GM12874 (cell line): ENCODE measurements at regions not wholly inside any gene's neighbourhood (a gene's known extent, or its start where the extent isn't known, plus 50 kb on each side); places are given as distances from the start of the nearest gene placed in this dataset.

Experiments
- TF ChIP-seq, protein P1 (sequence below): IDR thresholded peaks from 2 replicates; pipeline ENCODE4 v1.5.1; 2011; ENCODE audit warnings: low read depth, mild to moderate bottlenecking, control low read depth, low read length, moderate library complexity; ENCODE audit not compliant: insufficient read depth

- TF ChIP-seq, protein P1, sequence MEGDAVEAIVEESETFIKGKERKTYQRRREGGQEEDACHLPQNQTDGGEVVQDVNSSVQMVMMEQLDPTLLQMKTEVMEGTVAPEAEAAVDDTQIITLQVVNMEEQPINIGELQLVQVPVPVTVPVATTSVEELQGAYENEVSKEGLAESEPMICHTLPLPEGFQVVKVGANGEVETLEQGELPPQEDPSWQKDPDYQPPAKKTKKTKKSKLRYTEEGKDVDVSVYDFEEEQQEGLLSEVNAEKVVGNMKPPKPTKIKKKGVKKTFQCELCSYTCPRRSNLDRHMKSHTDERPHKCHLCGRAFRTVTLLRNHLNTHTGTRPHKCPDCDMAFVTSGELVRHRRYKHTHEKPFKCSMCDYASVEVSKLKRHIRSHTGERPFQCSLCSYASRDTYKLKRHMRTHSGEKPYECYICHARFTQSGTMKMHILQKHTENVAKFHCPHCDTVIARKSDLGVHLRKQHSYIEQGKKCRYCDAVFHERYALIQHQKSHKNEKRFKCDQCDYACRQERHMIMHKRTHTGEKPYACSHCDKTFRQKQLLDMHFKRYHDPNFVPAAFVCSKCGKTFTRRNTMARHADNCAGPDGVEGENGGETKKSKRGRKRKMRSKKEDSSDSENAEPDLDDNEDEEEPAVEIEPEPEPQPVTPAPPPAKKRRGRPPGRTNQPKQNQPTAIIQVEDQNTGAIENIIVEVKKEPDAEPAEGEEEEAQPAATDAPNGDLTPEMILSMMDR, result no peak
Observed at GRCh38 chr1:244280201-244280600, 171.5 kb downstream of the ADSS2 start.

GRCh38 chr1:244280859-244281258 lies 170.8 kb downstream of the ADSS2 start:
- TF ChIP-seq, protein P1, result no peak

DNA sequence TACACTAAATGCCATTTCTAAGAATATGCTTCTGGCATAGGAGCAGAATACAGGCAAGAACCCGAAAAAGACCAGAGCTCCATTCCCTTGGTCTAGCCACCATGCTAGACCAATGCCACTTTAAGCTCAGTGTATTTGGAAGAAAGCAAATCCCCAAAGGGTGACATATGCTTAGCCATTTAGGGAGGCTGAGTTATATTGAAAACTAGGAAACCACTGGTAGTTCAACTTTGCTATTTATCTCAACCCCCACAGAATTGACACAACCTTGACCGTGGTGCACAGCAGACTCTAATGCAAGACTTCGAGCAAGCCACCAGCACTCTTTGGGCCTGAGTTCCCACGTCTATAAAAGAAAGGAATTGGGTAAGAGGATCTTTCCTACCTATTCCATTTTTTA lies 167.9 kb downstream of the ADSS2 start:
- TF ChIP-seq, protein P1, result no peak

- TF ChIP-seq, protein P1, result no peak
Observed at GRCh38 chr1:244284641-244285156, 167.0 kb downstream of the ADSS2 start.

GRCh38 chr1:244286341-244286740 lies 165.4 kb downstream of the ADSS2 start:
- TF ChIP-seq, protein P1, result no peak

DNA sequence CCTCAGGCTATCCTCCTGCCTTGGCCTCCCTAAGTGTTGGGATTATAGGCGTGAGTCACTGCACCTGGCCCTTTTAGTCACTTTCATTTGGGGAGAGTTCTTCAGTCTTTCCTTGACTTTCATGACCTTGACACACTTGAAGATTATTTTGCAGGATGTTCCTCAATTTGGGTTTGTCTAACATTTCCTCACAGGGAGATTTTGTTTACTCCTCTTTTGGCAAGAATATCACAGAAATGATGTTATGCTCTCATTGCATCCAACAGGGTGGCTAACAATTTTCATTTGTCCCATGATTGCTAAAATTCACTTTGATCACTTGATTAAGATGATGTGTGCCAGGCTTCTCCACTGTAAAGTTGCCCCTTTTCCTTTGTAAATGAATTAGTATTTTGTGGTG lies 164.0 kb downstream of the ADSS2 start:
- TF ChIP-seq, protein P1, result no peak

DNA sequence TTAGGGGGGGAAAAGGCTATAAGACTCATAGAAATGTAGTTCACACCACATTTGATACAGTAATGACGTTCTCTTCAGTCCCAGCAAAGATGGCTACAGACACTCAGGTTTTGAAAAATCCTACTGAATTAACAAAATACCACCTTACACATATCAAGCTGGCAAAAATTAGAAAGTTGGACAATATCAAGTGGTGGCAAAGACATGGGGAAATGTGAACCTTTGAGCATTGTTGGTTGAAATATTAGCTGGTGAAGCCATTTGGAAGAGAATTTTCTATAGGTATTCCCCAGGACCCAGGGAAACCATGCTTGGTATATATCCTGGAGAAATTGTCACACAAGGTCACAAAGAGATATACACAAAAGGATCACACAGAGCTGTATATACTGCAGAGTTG lies 163.0 kb downstream of the ADSS2 start:
- TF ChIP-seq, protein P1, result no peak
